Activated gamma-delta T cell treated with Interleukin-2 at 50 U/mL for 16 hours (primary cell): ENCODE measurements at regions not wholly inside any gene's neighbourhood (a gene's known extent, or its start where the extent isn't known, plus 50 kb on each side); places are given as distances from the start of the nearest gene placed in this dataset.
"Not testable (repeated sequence)": the region's sequence is repeated elsewhere in the genome, so short reads cannot be mapped to it uniquely, and the experiment has no call there.

ENCODE experiments used
- DNase-seq: peaks from one replicate; pipeline ENCODE4 v3.0.0-alpha.2; 2020

GRCh38 chr1:233722212-233722979 is 108.5 kb downstream of the KCNK1 start:
- DNase-seq = no peak

GRCh38 chr1:233723387-233723786 is 109.5 kb downstream of the KCNK1 start:
- DNase-seq = no peak

DNA sequence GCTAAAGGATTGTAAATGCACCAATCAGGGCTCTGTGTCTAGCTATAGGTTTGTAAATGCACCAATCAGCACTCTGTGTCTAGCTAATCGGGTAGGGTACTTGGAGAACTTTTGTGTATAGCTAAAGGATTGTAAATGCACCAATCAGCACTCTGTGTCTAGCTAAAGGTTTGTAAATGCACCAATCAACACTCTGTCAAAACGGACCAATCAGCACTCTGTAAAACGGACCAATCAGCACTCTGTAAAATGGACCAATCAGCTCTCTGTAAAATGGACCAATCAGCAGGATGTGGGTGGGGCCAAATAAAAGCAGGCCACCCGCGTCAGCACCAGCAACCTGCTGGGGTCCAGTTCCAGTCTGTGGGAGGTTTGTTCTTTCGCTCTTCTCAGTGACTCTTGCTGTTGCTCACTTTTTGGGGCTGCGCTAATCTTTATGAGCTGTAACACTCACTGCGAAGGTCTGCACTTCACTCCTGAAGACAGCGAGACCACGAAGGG is 110.3 kb downstream of the KCNK1 start:
- not testable (repeated sequence) for DNase-seq

- no peak for DNase-seq
Measured at GRCh38 chr1:233725423-233725822, 111.5 kb downstream of the KCNK1 start.

DNA sequence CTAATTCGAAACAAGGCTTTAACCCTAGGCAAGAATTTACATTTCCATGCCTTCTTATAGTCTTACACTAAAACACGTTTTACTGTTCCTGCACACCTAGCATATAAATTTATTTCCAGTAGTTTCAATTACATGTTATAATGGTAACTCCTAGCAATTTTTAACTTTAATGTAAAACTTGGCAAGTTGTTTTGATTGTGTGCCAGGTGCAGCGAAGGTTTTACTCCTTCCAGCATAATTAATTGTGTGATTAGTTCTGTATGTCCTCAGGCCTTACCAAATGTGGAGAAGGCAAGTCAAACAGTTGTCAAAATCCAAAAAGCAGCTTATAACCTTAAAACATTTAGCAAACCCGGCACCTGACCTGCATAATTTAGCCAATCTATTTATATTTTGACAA is 114.8 kb downstream of the KCNK1 start:
- DNase-seq = no peak

DNA sequence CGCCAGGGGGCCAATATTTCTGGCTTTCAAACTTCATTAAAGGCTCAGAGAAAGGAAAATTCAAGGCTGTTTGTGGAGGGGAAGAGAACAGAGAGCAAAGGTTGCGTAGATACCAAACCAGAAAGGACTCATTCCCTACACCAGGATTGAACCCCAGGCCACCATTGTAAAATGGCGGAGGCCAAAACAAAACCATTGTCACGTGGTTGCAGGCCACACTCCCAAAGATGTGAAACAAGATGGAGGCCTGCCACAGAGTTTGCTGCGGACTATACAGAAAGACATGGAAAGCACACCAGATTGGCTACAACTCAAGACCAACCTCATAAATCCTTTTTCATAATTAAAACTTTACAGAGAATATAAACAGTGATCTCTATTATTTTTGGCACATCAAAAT is 116.5 kb downstream of the KCNK1 start:
- DNase-seq = no peak

- no peak for DNase-seq
Measured at GRCh38 chr1:233730809-233731208, 116.9 kb downstream of the KCNK1 start.

DNA sequence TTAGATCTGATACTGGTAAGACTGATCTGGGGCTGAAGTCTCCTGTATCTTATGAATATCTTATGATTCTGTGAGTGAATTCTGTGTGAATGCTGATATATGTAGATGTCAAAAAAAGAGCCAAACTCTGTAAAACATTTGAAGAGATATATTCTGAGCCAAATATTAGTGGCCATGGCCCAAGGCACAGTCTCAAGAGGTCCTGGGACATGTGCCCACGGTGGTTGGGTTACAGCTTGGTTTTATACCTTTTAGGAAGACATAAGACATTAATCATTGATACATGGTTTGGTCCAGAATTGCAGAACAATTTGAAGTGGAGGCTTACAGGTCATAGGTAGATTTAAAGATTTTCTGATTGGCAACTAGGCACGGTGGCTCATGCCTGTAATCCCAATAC is 118.3 kb downstream of the KCNK1 start:
- no peak for DNase-seq

DNA sequence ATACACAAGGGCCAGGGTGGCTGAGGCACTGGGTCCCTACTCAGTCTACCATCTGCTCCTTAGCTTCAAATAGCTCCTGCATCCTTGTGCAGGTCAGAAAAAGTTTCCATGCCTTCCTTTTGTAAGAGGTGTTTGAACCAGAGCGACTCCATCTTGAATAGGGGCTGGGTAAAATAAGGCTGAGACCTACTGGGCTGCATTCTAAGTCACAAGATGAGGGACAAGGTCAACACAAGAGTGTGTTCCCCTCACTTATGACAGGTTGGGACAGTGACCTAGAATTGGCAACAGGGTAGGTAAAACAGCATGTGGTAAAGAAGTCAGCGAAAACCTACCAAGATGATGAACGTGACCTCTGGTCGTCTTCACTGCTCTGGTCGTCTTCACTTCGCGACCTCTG is 120.5 kb downstream of the KCNK1 start:
- DNase-seq = no peak

DNA sequence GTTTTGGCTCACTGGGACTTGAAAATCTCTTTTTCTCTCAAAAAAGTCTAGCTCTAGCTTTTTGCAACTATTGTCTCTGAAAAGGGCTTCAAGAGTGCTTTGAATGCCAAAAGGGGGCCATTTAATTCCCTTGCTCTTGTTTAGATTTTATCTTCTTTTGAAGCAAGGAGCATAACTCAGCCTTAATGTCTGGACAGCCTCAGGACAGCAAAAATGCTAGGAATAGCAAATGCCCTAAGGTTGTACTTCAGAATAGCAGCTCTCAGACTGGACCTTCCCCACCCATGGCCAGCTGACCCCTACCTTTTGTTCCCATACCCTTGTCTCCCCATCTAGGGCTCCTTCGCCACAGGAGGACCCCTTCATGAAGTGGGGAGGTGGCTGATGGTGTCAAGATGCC is 121.4 kb downstream of the KCNK1 start:
- DNase-seq = no peak

GRCh38 chr1:233735847-233736246 is 121.9 kb downstream of the KCNK1 start:
- no peak for DNase-seq

GRCh38 chr1:233737341-233737740 is 123.4 kb downstream of the KCNK1 start:
- no peak for DNase-seq

DNA sequence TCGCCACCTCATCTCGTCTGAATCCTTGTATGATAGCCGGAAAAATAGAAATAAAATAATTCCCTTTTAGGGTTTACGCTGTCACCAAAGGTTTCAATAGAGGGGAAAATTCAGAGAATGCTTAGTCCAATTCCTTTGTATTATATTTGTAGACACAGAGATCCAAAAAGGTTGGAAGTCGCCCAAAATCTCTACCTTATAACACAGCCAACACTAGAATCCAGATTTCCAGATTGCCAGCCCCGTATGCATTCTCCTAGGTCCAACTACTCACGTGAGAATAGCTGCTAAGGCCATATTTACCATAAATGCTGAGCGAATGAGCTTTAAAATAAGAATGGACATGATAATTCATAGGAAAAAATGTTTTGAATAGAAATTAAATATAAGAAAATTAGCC is 124.5 kb downstream of the KCNK1 start:
- no peak for DNase-seq

GRCh38 chr1:233738850-233739249 is 124.9 kb downstream of the KCNK1 start:
- no peak for DNase-seq

GRCh38 chr1:233744779-233745513 is 131.0 kb downstream of the KCNK1 start:
- no peak for DNase-seq

GRCh38 chr1:233750139-233750538 is 136.2 kb downstream of the KCNK1 start:
- no peak for DNase-seq

DNA sequence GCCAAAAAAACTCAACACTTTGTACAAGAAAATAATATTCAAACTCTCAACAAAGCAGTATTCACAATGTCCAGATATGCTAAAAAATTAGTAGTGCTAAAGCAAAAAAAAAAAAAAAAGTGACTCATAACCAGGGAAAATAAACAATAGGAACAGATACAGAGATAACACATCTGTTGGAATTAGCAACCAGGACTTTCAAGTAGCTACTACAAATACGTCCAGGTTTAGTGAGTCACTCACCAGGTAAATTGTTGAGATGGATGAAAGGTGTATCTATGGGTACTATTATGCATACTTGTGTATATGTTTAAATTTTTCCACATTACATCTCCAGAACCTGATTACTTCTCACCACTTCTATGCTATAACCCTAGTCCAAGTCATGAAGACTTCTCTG is 144.8 kb upstream of the SLC35F3 start:
- no peak for DNase-seq

GRCh38 chr1:233764304-233764703 is 140.2 kb upstream of the SLC35F3 start:
- DNase-seq = not testable (repeated sequence)

GRCh38 chr1:233777566-233777965 is 126.9 kb upstream of the SLC35F3 start:
- no peak for DNase-seq

- no peak for DNase-seq
Measured at GRCh38 chr1:233780049-233780448, 124.4 kb upstream of the SLC35F3 start.

- no peak for DNase-seq
Measured at GRCh38 chr1:233782937-233783586, 121.4 kb upstream of the SLC35F3 start.

DNA sequence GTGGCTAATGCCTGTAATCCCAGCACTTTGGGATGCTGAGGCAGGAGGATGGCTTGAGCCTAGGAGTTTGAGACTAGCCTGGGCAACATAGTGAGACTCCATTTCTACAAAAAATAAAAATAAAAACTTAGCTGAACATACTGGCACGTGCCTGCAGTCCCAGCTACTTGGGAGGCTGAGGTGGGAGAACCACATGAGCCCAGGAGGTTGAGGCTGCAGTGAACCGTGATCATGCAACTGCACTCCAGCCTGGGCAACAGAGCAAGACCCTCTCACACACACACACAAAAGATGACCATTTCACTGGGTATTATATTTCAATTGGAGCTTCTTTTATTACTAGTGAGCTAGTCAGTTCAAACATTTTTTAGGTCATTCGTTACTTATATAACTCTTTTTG is 116.9 kb upstream of the SLC35F3 start:
- no peak for DNase-seq

DNA sequence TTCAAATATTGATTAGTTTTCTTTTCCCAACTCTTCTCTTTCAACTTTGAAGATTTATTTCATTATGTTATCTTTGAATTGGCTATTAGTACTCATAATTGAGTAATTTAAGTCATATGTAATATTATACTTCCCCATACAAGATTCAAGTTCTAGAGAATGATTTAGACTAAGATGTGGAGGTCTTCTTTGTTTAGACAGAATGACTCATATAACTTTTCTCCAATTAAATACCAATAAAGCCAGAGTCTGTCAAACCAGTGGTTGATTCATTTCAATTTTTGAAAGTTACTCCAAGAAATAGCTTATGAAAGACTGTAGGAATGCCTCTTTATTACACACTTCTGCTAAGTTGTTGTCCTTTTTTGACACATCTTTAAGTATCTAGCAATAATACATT is 115.8 kb upstream of the SLC35F3 start:
- DNase-seq = no peak

GRCh38 chr1:233790121-233790520 is 114.4 kb upstream of the SLC35F3 start:
- DNase-seq = no peak
